RKO (cell line): ENCODE measurements at regions not wholly inside any gene's neighbourhood (a gene's known extent, or its start where the extent isn't known, plus 50 kb on each side); places are given as distances from the start of the nearest gene placed in this dataset.
A peak's percentile ranks its signal among the peaks of the same experiment; 100 is the strongest.
"Not testable (repeated sequence)": the region's sequence is repeated elsewhere in the genome, so short reads cannot be mapped to it uniquely, and the experiment has no call there.

ENCODE experiments used
- DNase-seq: peaks from one replicate; pipeline ENCODE4 v3.0.0-alpha.2; 2016; ENCODE audit warnings: low spot score

- no peak for DNase-seq
Measured at GRCh38 chr6:113763311-113763766, 93.8 kb upstream of the MARCKS start.

- peak; percentile 11 for DNase-seq
Measured at GRCh38 chr6:113763876-113764275, 93.3 kb upstream of the MARCKS start.

GRCh38 chr6:113765909-113766308 lies 91.2 kb upstream of the MARCKS start:
- DNase-seq, result no peak

GRCh38 chr6:113767985-113768384 lies 89.2 kb upstream of the MARCKS start:
- no peak for DNase-seq

GRCh38 chr6:113772961-113773360 lies 84.2 kb upstream of the MARCKS start:
- DNase-seq, result no peak

GRCh38 chr6:113774127-113774825 lies 82.9 kb upstream of the MARCKS start:
- DNase-seq, result no peak

GRCh38 chr6:113776998-113777397 lies 80.1 kb upstream of the MARCKS start:
- DNase-seq, result no peak

- no peak for DNase-seq
Measured at GRCh38 chr6:113777601-113778000, 79.5 kb upstream of the MARCKS start.

- DNase-seq, result no peak
Measured at GRCh38 chr6:113779656-113780055, 77.5 kb upstream of the MARCKS start.

- no peak for DNase-seq
Measured at GRCh38 chr6:113782636-113783035, 74.5 kb upstream of the MARCKS start.

- peak; percentile 30 for DNase-seq
Measured at GRCh38 chr6:113786168-113786567, 71.0 kb upstream of the MARCKS start.

GRCh38 chr6:113788586-113788985 lies 68.6 kb upstream of the MARCKS start:
- DNase-seq, result no peak

- DNase-seq, result not testable (repeated sequence)
Measured at GRCh38 chr6:113791225-113791624, 65.9 kb upstream of the MARCKS start.

- DNase-seq, result not testable (repeated sequence)
Measured at GRCh38 chr6:113795371-113795770, 61.8 kb upstream of the MARCKS start.

- no peak for DNase-seq
Measured at GRCh38 chr6:113796038-113796437, 61.1 kb upstream of the MARCKS start.

GRCh38 chr6:113802779-113803178 lies 54.4 kb upstream of the MARCKS start:
- no peak for DNase-seq

- no peak for DNase-seq
Measured at GRCh38 chr6:113805173-113805790, 51.9 kb upstream of the MARCKS start.

- DNase-seq, result no peak
Measured at GRCh38 chr6:113805811-113806495, 51.2 kb upstream of the MARCKS start.
